ENCODE measurements at regions not wholly inside any gene's neighbourhood (a gene's known extent, or its start where the extent isn't known, plus 50 kb on each side); places are given as distances from the start of the nearest gene placed in this dataset.

DNA sequence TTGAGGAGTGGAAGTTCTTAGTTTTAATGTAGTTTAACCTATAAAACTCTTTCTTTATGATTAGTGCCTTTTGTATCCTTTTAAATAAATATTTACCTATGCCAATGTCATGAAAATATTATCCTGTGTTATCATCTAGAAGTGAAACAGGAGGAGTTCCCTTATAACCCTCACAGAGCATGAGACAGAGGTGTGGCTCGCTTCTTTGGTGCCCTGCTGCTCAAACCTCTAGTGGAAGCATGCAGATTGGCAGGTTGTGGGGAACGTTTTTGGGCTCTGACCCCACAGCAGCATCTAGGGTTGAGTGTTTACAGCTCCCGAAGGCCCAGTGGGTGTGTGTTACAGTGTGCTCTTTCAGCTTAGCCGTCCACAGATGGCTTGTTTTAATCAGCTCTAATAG lies 459.4 kb upstream of the AZI2 start:
- H3K27ac ChIP-seq (ENCODE audit: control insufficient read depth, insufficient read depth, low read length), result no peak overlapping the region
- no peaks in the 10 kb centered on the region for H4K20me1 ChIP-seq (ENCODE audit: control insufficient read depth, extremely low read depth, insufficient read depth, low read length)
- H3K9me3 ChIP-seq (ENCODE audit: control insufficient read depth, low read depth, low read length), result no peaks in the 10 kb centered on the region
- no peak overlapping the region for H3K4me3 ChIP-seq (ENCODE audit: control insufficient read depth in 2 of 3, extremely low read depth in 1 of 3, insufficient read depth in 2 of 3, low read depth in 1 of 3, low read length in 3 of 3)
- H3K4me2 ChIP-seq (ENCODE audit: control insufficient read depth, extremely low read depth, insufficient read depth, low read depth, low read length), result no peak overlapping the region
- no peaks in the 10 kb centered on the region for H3K36me3 ChIP-seq (ENCODE audit: control insufficient read depth in 2 of 2, extremely low read depth in 1 of 2, insufficient read depth in 2 of 2, low read length in 2 of 2)
- dilution Hi-C loops (cut with MboI; ENCODE audit: extremely low pct_ligation_motif_present, low sequenced_read_pairs), result no loop called here
- no peaks in the 10 kb centered on the region for H3K79me2 ChIP-seq (ENCODE audit: control insufficient read depth, insufficient read depth, low read length)
- no peak overlapping the region for H2AFZ ChIP-seq (ENCODE audit: control insufficient read depth, low read length)
- H3K9ac ChIP-seq (ENCODE audit: control insufficient read depth, extremely low read depth, insufficient read depth, low read length), result no peak overlapping the region
- no peaks in the 10 kb centered on the region for H3K27me3 ChIP-seq (ENCODE audit: control insufficient read depth, extremely low read depth, insufficient read depth, low read length)
- no peaks in the 10 kb centered on the region for H3K4me1 ChIP-seq (ENCODE audit: control insufficient read depth, extremely low read depth, insufficient read depth, low read length)
- TF ChIP-seq, protein P1, sequence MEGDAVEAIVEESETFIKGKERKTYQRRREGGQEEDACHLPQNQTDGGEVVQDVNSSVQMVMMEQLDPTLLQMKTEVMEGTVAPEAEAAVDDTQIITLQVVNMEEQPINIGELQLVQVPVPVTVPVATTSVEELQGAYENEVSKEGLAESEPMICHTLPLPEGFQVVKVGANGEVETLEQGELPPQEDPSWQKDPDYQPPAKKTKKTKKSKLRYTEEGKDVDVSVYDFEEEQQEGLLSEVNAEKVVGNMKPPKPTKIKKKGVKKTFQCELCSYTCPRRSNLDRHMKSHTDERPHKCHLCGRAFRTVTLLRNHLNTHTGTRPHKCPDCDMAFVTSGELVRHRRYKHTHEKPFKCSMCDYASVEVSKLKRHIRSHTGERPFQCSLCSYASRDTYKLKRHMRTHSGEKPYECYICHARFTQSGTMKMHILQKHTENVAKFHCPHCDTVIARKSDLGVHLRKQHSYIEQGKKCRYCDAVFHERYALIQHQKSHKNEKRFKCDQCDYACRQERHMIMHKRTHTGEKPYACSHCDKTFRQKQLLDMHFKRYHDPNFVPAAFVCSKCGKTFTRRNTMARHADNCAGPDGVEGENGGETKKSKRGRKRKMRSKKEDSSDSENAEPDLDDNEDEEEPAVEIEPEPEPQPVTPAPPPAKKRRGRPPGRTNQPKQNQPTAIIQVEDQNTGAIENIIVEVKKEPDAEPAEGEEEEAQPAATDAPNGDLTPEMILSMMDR (optimal IDR thresholded peaks at IDR 0.05 in 1 of 3, IDR thresholded peaks at IDR 0.05 in 1 of 3, conservative IDR thresholded peaks at IDR 0.05 in 1 of 3; ENCODE audit: extremely low read depth in 1 of 3, insufficient read depth in 2 of 3, low read length in 3 of 3), result no peak
- no peak for TF ChIP-seq EZH2 (IDR thresholded peaks at IDR 0.05; ENCODE audit: low read length)
- FAIRE-seq (no peak), DNase-seq (ENCODE audit: low read depth, low spot score) (no peak)
- no peaks in the 10 kb centered on the region for H3K9me1 ChIP-seq (ENCODE audit: control insufficient read depth, extremely low read depth, insufficient read depth, low read length)

DNA sequence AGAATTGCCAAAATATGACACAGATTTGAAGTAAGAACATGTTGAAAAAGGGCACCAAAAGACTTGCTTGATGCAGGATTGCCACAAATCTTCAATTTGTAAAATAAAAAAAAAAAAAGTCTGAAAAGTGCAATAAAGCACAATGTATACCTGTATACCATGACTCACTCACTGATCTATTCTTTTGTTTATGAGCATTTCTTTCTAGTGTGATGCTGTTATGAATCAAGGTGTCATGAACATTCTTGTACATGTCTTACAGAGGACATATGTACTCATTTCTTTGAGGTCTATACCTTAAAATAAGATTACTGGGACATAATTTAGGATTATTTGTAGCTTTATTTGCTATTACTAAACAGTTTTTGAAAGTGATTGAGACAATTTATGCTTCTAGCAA lies 464.9 kb upstream of the RBMS3 start:
- H3K79me2 ChIP-seq (ENCODE audit: control insufficient read depth, insufficient read depth, low read length), result no peaks in the 10 kb centered on the region
- dilution Hi-C loops (cut with MboI; ENCODE audit: extremely low pct_ligation_motif_present, low sequenced_read_pairs), result no loop called here
- H3K27ac ChIP-seq (ENCODE audit: control insufficient read depth, insufficient read depth, low read length), result no peak overlapping the region
- H3K36me3 ChIP-seq (ENCODE audit: control insufficient read depth in 2 of 2, extremely low read depth in 1 of 2, insufficient read depth in 2 of 2, low read length in 2 of 2), result no peaks in the 10 kb centered on the region
- H3K9me3 ChIP-seq (ENCODE audit: control insufficient read depth, low read depth, low read length), result no peaks in the 10 kb centered on the region
- FAIRE-seq, result no peak
- DNase-seq (ENCODE audit: low read depth, low spot score), result no peak
- no peak overlapping the region for H3K9ac ChIP-seq (ENCODE audit: control insufficient read depth, extremely low read depth, insufficient read depth, low read length)
- TF ChIP-seq EZH2 (IDR thresholded peaks at IDR 0.05; ENCODE audit: low read length), result no peak
- TF ChIP-seq, protein P1 (optimal IDR thresholded peaks at IDR 0.05 in 1 of 3, IDR thresholded peaks at IDR 0.05 in 1 of 3, conservative IDR thresholded peaks at IDR 0.05 in 1 of 3; ENCODE audit: extremely low read depth in 1 of 3, insufficient read depth in 2 of 3, low read length in 3 of 3), result no peak
- no peaks in the 10 kb centered on the region for H4K20me1 ChIP-seq (ENCODE audit: control insufficient read depth, extremely low read depth, insufficient read depth, low read length)
- H3K4me2 ChIP-seq (ENCODE audit: control insufficient read depth, extremely low read depth, insufficient read depth, low read depth, low read length), result no peak overlapping the region
- H3K27me3 ChIP-seq (ENCODE audit: control insufficient read depth, extremely low read depth, insufficient read depth, low read length), result no peaks in the 10 kb centered on the region
- no peaks in the 10 kb centered on the region for H3K4me1 ChIP-seq (ENCODE audit: control insufficient read depth, extremely low read depth, insufficient read depth, low read length)
- no peak overlapping the region for H2AFZ ChIP-seq (ENCODE audit: control insufficient read depth, low read length)
- H3K4me3 ChIP-seq (ENCODE audit: control insufficient read depth in 2 of 3, extremely low read depth in 1 of 3, insufficient read depth in 2 of 3, low read depth in 1 of 3, low read length in 3 of 3), result no peak overlapping the region
- no peaks in the 10 kb centered on the region for H3K9me1 ChIP-seq (ENCODE audit: control insufficient read depth, extremely low read depth, insufficient read depth, low read length)

Data from keratinocyte (primary cell).